ENCODE measurements at regions not wholly inside any gene's neighbourhood (a gene's known extent, or its start where the extent isn't known, plus 50 kb on each side); places are given as distances from the start of the nearest gene placed in this dataset.

GRCh38 chr2:43110442-43110871, 115.9 kb downstream of the ZFP36L2 start:
- FAIRE-seq, result no peak
- no peak for DNase-seq (ENCODE audit: low spot score in 2 of 2)

- no peak for FAIRE-seq
Observed at GRCh38 chr2:43109261-43109743, 117.1 kb downstream of the ZFP36L2 start.

GRCh38 chr2:43107679-43108078, 118.7 kb downstream of the ZFP36L2 start:
- FAIRE-seq, result no peak
- DNase-seq (ENCODE audit: low spot score in 2 of 2), result no peak

More at GRCh38 chr2:43109261-43109743, 117.1 kb downstream of the ZFP36L2 start:
- no peak for DNase-seq (ENCODE audit: low spot score in 2 of 2)

- DNase-seq (ENCODE audit: low spot score in 2 of 2), result no peak
- FAIRE-seq, result no peak
Observed at GRCh38 chr2:43106559-43107527, 119.6 kb downstream of the ZFP36L2 start.

GRCh38 chr2:43105586-43106558, 120.5 kb downstream of the ZFP36L2 start:
- no peak for DNase-seq (ENCODE audit: low spot score in 2 of 2)
- FAIRE-seq, result no peak

- no peak for FAIRE-seq
- DNase-seq (ENCODE audit: low spot score in 2 of 2), result no peak
Observed at GRCh38 chr2:43104763-43105162, 121.6 kb downstream of the ZFP36L2 start.

- DNase-seq (ENCODE audit: low spot score in 2 of 2) (no peak), FAIRE-seq (no peak)
Observed at GRCh38 chr2:43104106-43104505, 122.3 kb downstream of the ZFP36L2 start.

GRCh38 chr2:43103093-43103404, 123.4 kb downstream of the ZFP36L2 start:
- DNase-seq (ENCODE audit: low spot score in 2 of 2) (no peak), FAIRE-seq (no peak)

GRCh38 chr2:43102366-43103092, 123.9 kb downstream of the ZFP36L2 start:
- no peak for FAIRE-seq
- no peak for DNase-seq (ENCODE audit: low spot score in 2 of 2)

- FAIRE-seq (no peak), DNase-seq (ENCODE audit: low spot score in 2 of 2) (no peak)
Observed at GRCh38 chr2:43101751-43102150, 124.7 kb downstream of the ZFP36L2 start.

GRCh38 chr2:43100883-43101662, 125.3 kb downstream of the ZFP36L2 start:
- FAIRE-seq (no peak), DNase-seq (ENCODE audit: low spot score in 2 of 2) (peak; percentile 84 to 88)

GRCh38 chr2:43100362-43100882, 126.0 kb downstream of the ZFP36L2 start:
- DNase-seq (ENCODE audit: low spot score in 2 of 2) (no peak), FAIRE-seq (no peak)

- no peak for DNase-seq (ENCODE audit: low spot score in 2 of 2)
- no peak for FAIRE-seq
Observed at GRCh38 chr2:43099797-43100196, 126.6 kb downstream of the ZFP36L2 start.

GRCh38 chr2:43098539-43098938, 127.9 kb downstream of the ZFP36L2 start:
- DNase-seq (ENCODE audit: low spot score in 2 of 2), result no peak
- no peak for FAIRE-seq

GRCh38 chr2:43097644-43098408, 128.6 kb downstream of the ZFP36L2 start:
- FAIRE-seq, result no peak
- DNase-seq (ENCODE audit: low spot score in 2 of 2), result no peak

- DNase-seq (ENCODE audit: low spot score in 2 of 2) (no peak), FAIRE-seq (no peak)
Observed at GRCh38 chr2:43095533-43096295, 130.7 kb downstream of the ZFP36L2 start.

- FAIRE-seq, result no peak
- DNase-seq (ENCODE audit: low spot score in 2 of 2), result no peak
Observed at GRCh38 chr2:43092520-43093179, 133.8 kb downstream of the ZFP36L2 start.

Measured in frontal cortex (tissue), 3 donors.